ENCODE measurements at regions not wholly inside any gene's neighbourhood (a gene's known extent, or its start where the extent isn't known, plus 50 kb on each side); places are given as distances from the start of the nearest gene placed in this dataset.

DNA sequence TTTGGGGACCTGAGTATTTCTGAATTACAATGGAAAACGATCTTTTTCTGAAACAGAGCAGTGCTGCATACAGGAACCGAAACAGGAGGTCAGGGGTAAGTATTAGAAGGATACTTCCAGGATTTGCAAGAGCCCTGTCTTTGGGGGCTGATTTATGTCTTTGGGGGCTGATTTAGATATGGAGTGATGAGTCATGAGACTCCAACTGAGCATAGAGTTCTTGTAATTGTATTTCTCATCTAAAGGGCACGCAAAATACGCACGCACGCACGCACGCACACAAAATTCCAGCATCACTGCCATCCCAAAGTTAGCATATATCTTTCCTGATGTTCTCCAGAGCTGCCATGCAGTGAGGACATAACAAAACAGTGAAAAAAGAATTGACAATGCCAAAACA is 414.8 kb upstream of the CCNH start:
- no peak for DNase-seq (ENCODE audit: extremely low read depth, low read depth)
- TF ChIP-seq CTCF (IDR thresholded peaks at IDR 0.05; ENCODE audit: low read depth, low read length, missing control alignments), result no peak
- no peak overlapping the region for H3K4me3 ChIP-seq (replicated peaks; ENCODE audit: low read depth, low read length)

- H3K4me3 ChIP-seq (replicated peaks; ENCODE audit: low read depth, low read length), result no peak overlapping the region
- TF ChIP-seq CTCF (IDR thresholded peaks at IDR 0.05; ENCODE audit: low read depth, low read length, missing control alignments), result no peak
- no peak for DNase-seq (ENCODE audit: extremely low read depth, low read depth)
Observed at GRCh38 chr5:87826507-87826906, 413.8 kb upstream of the CCNH start.

DNA sequence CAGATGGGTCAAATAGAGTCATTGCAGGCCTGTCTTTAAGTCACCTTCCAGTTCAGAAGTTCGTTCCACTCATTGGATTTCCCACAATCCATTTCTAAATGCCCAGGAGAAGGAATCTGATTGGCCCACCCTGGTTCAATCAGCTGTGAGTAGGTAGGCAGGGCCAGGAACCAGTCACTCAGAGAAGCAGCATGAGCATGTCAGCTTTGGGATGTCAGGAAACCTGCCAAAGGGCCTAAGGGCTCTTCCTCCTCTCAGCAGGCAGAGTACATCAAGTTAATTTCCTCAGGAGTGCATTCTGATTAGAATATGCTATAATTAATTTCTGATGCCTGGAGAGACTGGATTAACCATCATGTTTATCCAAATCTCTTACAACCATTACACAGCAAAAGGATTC is 412.9 kb upstream of the CCNH start:
- no peak for TF ChIP-seq CTCF (IDR thresholded peaks at IDR 0.05; ENCODE audit: low read depth, low read length, missing control alignments)
- DNase-seq (ENCODE audit: extremely low read depth, low read depth), result no peak
- no peak overlapping the region for H3K4me3 ChIP-seq (replicated peaks; ENCODE audit: low read depth, low read length)

- H3K4me3 ChIP-seq (replicated peaks; ENCODE audit: low read depth, low read length), result no peak overlapping the region
- TF ChIP-seq CTCF (IDR thresholded peaks at IDR 0.05; ENCODE audit: low read depth, low read length, missing control alignments), result no peak
- DNase-seq (ENCODE audit: extremely low read depth, low read depth), result no peak
Observed at GRCh38 chr5:87807783-87808182, 395.1 kb upstream of the CCNH start.

- DNase-seq (ENCODE audit: extremely low read depth, low read depth), result no peak
- no peak for TF ChIP-seq CTCF (IDR thresholded peaks at IDR 0.05; ENCODE audit: low read depth, low read length, missing control alignments)
- no peak overlapping the region for H3K4me3 ChIP-seq (replicated peaks; ENCODE audit: low read depth, low read length)
Observed at GRCh38 chr5:87803352-87803751, 390.6 kb upstream of the CCNH start.

- no peak for TF ChIP-seq CTCF (IDR thresholded peaks at IDR 0.05; ENCODE audit: low read depth, low read length, missing control alignments)
- no peak for DNase-seq (ENCODE audit: extremely low read depth, low read depth)
- no peak overlapping the region for H3K4me3 ChIP-seq (replicated peaks; ENCODE audit: low read depth, low read length)
Observed at GRCh38 chr5:87791869-87792268, 379.1 kb upstream of the CCNH start.

DNA sequence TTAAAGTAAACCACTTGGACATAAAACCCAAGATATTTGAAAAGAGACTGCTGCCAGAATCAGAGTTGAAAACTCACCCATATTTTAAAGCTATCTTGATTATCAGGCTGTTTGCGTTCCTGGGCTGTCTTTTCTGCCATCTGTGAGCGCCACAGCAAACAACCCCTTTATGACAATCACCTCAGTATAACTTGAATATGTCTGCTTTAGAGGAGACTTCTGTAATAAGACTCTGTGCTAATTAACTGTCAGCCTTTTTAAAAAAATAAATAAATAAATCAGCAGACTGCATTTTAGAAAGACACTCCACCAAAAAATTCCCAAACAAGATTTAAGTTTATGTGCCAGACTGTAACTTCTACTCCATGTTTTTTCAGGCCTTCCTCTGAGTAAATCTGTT is 375.7 kb upstream of the CCNH start:
- TF ChIP-seq CTCF (IDR thresholded peaks at IDR 0.05; ENCODE audit: low read depth, low read length, missing control alignments), result no peak
- DNase-seq (ENCODE audit: extremely low read depth, low read depth), result no peak
- no peak overlapping the region for H3K4me3 ChIP-seq (replicated peaks; ENCODE audit: low read depth, low read length)

All from HFF-Myc (cell line).